ENCODE measurements at regions not wholly inside any gene's neighbourhood (a gene's known extent, or its start where the extent isn't known, plus 50 kb on each side); places are given as distances from the start of the nearest gene placed in this dataset.

DNA sequence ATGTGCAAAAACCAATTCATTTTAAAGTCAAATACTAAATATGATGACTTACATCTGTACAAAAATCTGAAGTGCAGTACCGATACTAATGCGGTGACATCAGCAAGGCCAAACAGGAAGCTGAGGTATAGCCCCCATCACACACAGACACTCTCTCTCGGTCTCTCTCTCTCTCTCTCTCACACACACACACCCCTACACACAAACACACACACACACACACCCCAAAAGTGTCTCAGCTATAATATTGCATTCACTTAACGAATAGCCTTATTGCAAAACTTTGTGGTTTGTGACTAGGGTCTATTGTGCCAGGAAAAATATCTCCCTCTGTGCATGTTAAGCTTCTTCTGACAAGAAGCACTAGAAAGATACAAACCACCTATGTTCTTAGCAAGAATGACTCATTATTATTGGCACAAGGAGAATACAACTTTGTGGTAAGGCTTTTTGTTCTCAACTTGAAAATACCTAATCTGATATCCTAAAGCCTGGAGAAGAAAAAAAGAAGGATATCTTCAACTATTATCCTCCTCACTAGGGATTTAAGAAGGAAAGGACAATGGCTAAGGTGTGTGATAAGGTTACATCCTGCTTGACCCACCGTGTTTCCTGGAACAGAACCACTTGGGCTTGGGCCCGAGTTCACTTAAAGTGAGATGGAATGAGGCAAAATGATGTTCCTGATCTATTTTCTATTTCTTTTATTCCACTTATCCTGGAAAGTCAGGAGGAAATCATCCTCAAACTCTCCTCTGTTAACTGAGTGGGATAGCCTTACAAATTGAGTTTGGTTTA, 107.1 kb downstream of the NIBAN1 start:
- TF ChIP-seq, protein P1, sequence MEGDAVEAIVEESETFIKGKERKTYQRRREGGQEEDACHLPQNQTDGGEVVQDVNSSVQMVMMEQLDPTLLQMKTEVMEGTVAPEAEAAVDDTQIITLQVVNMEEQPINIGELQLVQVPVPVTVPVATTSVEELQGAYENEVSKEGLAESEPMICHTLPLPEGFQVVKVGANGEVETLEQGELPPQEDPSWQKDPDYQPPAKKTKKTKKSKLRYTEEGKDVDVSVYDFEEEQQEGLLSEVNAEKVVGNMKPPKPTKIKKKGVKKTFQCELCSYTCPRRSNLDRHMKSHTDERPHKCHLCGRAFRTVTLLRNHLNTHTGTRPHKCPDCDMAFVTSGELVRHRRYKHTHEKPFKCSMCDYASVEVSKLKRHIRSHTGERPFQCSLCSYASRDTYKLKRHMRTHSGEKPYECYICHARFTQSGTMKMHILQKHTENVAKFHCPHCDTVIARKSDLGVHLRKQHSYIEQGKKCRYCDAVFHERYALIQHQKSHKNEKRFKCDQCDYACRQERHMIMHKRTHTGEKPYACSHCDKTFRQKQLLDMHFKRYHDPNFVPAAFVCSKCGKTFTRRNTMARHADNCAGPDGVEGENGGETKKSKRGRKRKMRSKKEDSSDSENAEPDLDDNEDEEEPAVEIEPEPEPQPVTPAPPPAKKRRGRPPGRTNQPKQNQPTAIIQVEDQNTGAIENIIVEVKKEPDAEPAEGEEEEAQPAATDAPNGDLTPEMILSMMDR (conservative IDR thresholded peaks at IDR 0.05; ENCODE audit: low read depth, low read length): no peak
- Histone ChIP-seq H3K4me2 (peak overlapping the region; percentile 36), H4K20me1 (ENCODE audit: insufficient read depth) (no peaks in the 10 kb centered on the region), H3K4me3 (IDR thresholded peaks at IDR 0.05; ENCODE audit: insufficient read depth, low read depth, low read length) (no peak overlapping the region), H3K36me3 (ENCODE audit: insufficient read depth) (no peaks in the 10 kb centered on the region), H2AFZ (ENCODE audit: low read depth) (no peak overlapping the region), H3K27me3 (ENCODE audit: insufficient read depth, low read depth) (no peaks in the 10 kb centered on the region), H3K27ac (peak overlapping the region; percentile 31), H3K4me1 (ENCODE audit: low read depth, poor library complexity, severe bottlenecking) (peaks cover 41% of the 10 kb centered on the region), H3K79me2 (ENCODE audit: insufficient read depth, low read depth) (no peaks in the 10 kb centered on the region), H3K9ac (no peak overlapping the region)

DNA sequence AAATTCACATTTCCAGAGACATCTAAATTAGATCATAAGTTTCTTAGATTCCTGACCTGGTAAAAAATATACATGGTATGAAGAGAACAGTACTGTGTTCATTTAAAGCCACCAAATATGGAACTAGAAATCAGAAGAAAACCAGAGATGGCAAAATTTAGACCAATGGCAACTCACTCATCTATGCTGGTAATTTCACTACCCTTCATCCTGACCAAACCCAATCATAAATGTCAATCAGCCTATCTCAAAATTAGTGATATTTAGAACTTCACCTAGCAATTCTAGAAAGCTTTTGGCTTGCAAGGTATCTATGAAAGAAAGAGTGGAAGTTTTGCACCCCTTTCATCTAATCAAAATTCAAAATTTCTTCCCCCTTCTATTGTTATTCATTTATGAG, 107.7 kb downstream of the NIBAN1 start:
- H4K20me1 ChIP-seq (ENCODE audit: insufficient read depth): no peaks in the 10 kb centered on the region
- no peaks in the 10 kb centered on the region for H3K79me2 ChIP-seq (ENCODE audit: insufficient read depth, low read depth)
- H3K27me3 ChIP-seq (ENCODE audit: insufficient read depth, low read depth): no peaks in the 10 kb centered on the region
- no peak overlapping the region for H3K4me3 ChIP-seq (IDR thresholded peaks at IDR 0.05; ENCODE audit: insufficient read depth, low read depth, low read length)
- no peak overlapping the region for H2AFZ ChIP-seq (ENCODE audit: low read depth)
- H3K9ac ChIP-seq: no peak overlapping the region
- peak overlapping the region; percentile 36; the same call in 1 of the 2 replicates for H3K4me2 ChIP-seq
- H3K36me3 ChIP-seq (ENCODE audit: insufficient read depth): no peaks in the 10 kb centered on the region
- peaks cover 41% of the 10 kb centered on the region for H3K4me1 ChIP-seq (ENCODE audit: low read depth, poor library complexity, severe bottlenecking)
- peak overlapping the region; percentile 31; the same call in 1 of the 2 replicates for H3K27ac ChIP-seq
- TF ChIP-seq, protein P1 (conservative IDR thresholded peaks at IDR 0.05; ENCODE audit: low read depth, low read length): no peak

GRCh38 chr1:184865831-184866230, 108.5 kb downstream of the NIBAN1 start:
- Histone ChIP-seq H3K4me1 (ENCODE audit: low read depth, poor library complexity, severe bottlenecking) (peaks cover 47% of the 10 kb centered on the region), H3K4me2 (peak overlapping the region; percentile 36; the same call in 1 of the 2 replicates), H4K20me1 (ENCODE audit: insufficient read depth) (no peaks in the 10 kb centered on the region), H3K4me3 (IDR thresholded peaks at IDR 0.05; ENCODE audit: insufficient read depth, low read depth, low read length) (no peak overlapping the region), H2AFZ (ENCODE audit: low read depth) (no peak overlapping the region), H3K79me2 (ENCODE audit: insufficient read depth, low read depth) (no peaks in the 10 kb centered on the region), H3K27me3 (ENCODE audit: insufficient read depth, low read depth) (no peaks in the 10 kb centered on the region), H3K27ac (no peak overlapping the region), H3K36me3 (ENCODE audit: insufficient read depth) (no peaks in the 10 kb centered on the region), H3K9ac (no peak overlapping the region)
- TF ChIP-seq, protein P1 (conservative IDR thresholded peaks at IDR 0.05; ENCODE audit: low read depth, low read length): no peak

- H3K9ac ChIP-seq: no peak overlapping the region
- TF ChIP-seq, protein P1 (conservative IDR thresholded peaks at IDR 0.05; ENCODE audit: low read depth, low read length): no peak
- H3K79me2 ChIP-seq (ENCODE audit: insufficient read depth, low read depth): no peaks in the 10 kb centered on the region
- H4K20me1 ChIP-seq (ENCODE audit: insufficient read depth): no peaks in the 10 kb centered on the region
- no peak overlapping the region for H3K4me2 ChIP-seq
- no peaks in the 10 kb centered on the region; the same call in 1 of the 2 replicates for H3K36me3 ChIP-seq (ENCODE audit: insufficient read depth)
- no peak overlapping the region for H3K27ac ChIP-seq
- H3K4me3 ChIP-seq (IDR thresholded peaks at IDR 0.05; ENCODE audit: insufficient read depth, low read depth, low read length): no peak overlapping the region
- H2AFZ ChIP-seq (ENCODE audit: low read depth): no peak overlapping the region
- H3K4me1 ChIP-seq (ENCODE audit: low read depth, poor library complexity, severe bottlenecking): peaks cover 26% of the 10 kb centered on the region
- H3K27me3 ChIP-seq (ENCODE audit: insufficient read depth, low read depth): no peaks in the 10 kb centered on the region
Observed at GRCh38 chr1:184861755-184862336, 107.2 kb upstream of the EDEM3 start.
